Fibroblast of lung (primary cell): ENCODE measurements at regions not wholly inside any gene's neighbourhood (a gene's known extent, or its start where the extent isn't known, plus 50 kb on each side); places are given as distances from the start of the nearest gene placed in this dataset.

Experiments
- DNase-seq, 2 donors: peaks; one replicate each; pipeline versions ENCODE4 v3.0.0 to v3.0.0-alpha.2; 2010; ENCODE audit warnings: low read depth in 2 of 2
- H2AFZ ChIP-seq: 2 replicates; pipeline ENCODE4 v1.5.1; 2012; ENCODE audit warnings: low read length, control low read depth, inconsistent platforms
- H3K27ac ChIP-seq: 2 replicates; pipeline ENCODE4 v1.5.1; 2011; ENCODE audit warnings: low read length, control low read depth; ENCODE audit not compliant: insufficient read depth
- H3K27me3 ChIP-seq: 2 replicates; pipeline ENCODE4 v1.5.1; 2011; ENCODE audit warnings: mild to moderate bottlenecking, low read length; ENCODE audit not compliant: control insufficient read depth, insufficient read depth
- H3K36me3 ChIP-seq: 2 replicates; pipeline ENCODE4 v1.5.1; 2011; ENCODE audit warnings: low read length; ENCODE audit not compliant: control insufficient read depth, insufficient read depth
- H3K4me1 ChIP-seq: 2 replicates; pipeline ENCODE4 v1.5.1; 2011; ENCODE audit warnings: low read length; ENCODE audit not compliant: control insufficient read depth, insufficient read depth; ENCODE audit errors: extremely low read depth
- H3K4me2 ChIP-seq: 2 replicates; pipeline ENCODE4 v1.5.1; 2011; ENCODE audit warnings: low read length, control low read depth; ENCODE audit not compliant: insufficient read depth; ENCODE audit errors: extremely low read depth
- H3K4me3 ChIP-seq, 4 experiments: fragments of 200-600 bp in 1 of 4; sonication (generic) in 1 of 4; replicated peaks in 1 of 4; 2 replicates each; pipeline ENCODE4 v1.5.1; 2011 to 2016; ENCODE audit warnings: low read length in 4 of 4, low read depth in 3 of 4, mild to moderate bottlenecking in 3 of 4, control low read depth in 2 of 4, inconsistent platforms in 1 of 4, mixed read lengths in 1 of 4; ENCODE audit not compliant: insufficient read depth in 1 of 4; ENCODE audit errors: control extremely low read depth in 1 of 4
- H3K79me2 ChIP-seq: 2 replicates; pipeline ENCODE4 v1.5.1; 2012; ENCODE audit warnings: mild to moderate bottlenecking, low read length, inconsistent platforms; ENCODE audit not compliant: control insufficient read depth, insufficient read depth
- H3K9ac ChIP-seq: 2 replicates; pipeline ENCODE4 v1.5.1; 2011; ENCODE audit warnings: mild to moderate bottlenecking, low read length, control low read depth; ENCODE audit not compliant: insufficient read depth
- H3K9me3 ChIP-seq: 2 replicates; pipeline ENCODE4 v1.5.1; 2012; ENCODE audit warnings: low read depth, low read length; ENCODE audit not compliant: control insufficient read depth, insufficient read depth
- H4K20me1 ChIP-seq: 2 replicates; pipeline ENCODE4 v1.5.1; 2011; ENCODE audit warnings: low read length; ENCODE audit not compliant: control insufficient read depth, insufficient read depth; ENCODE audit errors: extremely low read depth
- EZH2 ChIP-seq: IDR thresholded peaks from 2 replicates; pipeline ENCODE4 v1.5.1; 2012; ENCODE audit warnings: low read length, control low read depth, mild to moderate bottlenecking; ENCODE audit errors: missing control alignments
- TF ChIP-seq, protein P1 (sequence below), 2 donors: IDR thresholded peaks in 1 of 2; conservative IDR thresholded peaks in 1 of 2; 1 replicate in 1 of 2; 2 replicates in 1 of 2; pipeline ENCODE4 v1.5.1; 2011 to 2012; ENCODE audit warnings: low read length in 2 of 2, control low read depth in 1 of 2, inconsistent platforms in 1 of 2, low read depth in 1 of 2, mild to moderate bottlenecking in 1 of 2

DNA sequence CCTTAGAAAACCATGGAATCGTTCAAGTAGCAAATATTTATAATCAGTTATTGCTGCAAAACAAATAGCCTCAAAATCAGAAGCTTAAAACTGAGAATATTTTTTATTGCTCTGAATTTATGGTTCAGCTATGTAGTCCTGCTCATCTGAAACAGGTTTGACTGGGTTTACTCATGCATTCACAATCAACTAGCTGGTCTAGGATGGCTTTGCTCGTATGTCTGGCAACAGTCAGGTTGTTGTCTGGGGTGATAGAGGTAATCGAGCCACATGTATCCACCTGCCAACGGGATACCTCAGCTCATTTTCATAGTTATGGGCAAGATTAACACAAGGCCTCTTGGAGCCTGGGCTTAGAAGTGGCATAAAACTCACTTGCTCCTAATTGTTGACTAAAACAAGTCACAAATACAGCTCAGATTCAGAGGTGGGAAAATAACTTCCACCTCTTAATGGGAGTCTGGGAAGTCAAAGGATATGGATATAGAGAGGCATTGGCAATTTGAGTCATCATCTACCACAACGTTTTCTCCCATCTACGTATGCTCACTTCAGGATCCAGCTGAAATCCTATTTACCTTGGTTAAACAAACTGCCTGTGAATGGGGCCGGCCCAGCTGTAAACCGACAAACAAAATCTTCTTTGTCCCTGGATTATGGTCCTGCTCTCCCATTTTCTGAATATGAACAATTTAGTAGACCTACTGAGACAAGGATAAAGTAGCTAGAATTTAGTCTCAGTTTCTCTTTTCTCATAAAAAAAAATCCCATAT is 54.5 kb upstream of the TENT5A start:
- no peak overlapping the region for H2AFZ ChIP-seq
- H3K4me3 ChIP-seq, result no peak overlapping the region
- H3K36me3 ChIP-seq, result no peaks in the 10 kb centered on the region
- H3K79me2 ChIP-seq, result no peaks in the 10 kb centered on the region
- H3K9ac ChIP-seq, result no peak overlapping the region
- DNase-seq, result no peak
- no peak overlapping the region for H3K4me2 ChIP-seq
- H3K4me1 ChIP-seq, result no peaks in the 10 kb centered on the region
- TF ChIP-seq EZH2, result no peak
- TF ChIP-seq, protein P1, sequence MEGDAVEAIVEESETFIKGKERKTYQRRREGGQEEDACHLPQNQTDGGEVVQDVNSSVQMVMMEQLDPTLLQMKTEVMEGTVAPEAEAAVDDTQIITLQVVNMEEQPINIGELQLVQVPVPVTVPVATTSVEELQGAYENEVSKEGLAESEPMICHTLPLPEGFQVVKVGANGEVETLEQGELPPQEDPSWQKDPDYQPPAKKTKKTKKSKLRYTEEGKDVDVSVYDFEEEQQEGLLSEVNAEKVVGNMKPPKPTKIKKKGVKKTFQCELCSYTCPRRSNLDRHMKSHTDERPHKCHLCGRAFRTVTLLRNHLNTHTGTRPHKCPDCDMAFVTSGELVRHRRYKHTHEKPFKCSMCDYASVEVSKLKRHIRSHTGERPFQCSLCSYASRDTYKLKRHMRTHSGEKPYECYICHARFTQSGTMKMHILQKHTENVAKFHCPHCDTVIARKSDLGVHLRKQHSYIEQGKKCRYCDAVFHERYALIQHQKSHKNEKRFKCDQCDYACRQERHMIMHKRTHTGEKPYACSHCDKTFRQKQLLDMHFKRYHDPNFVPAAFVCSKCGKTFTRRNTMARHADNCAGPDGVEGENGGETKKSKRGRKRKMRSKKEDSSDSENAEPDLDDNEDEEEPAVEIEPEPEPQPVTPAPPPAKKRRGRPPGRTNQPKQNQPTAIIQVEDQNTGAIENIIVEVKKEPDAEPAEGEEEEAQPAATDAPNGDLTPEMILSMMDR (conservative IDR thresholded peaks at IDR 0.05 in 1 of 2, IDR thresholded peaks at IDR 0.05 in 1 of 2; ENCODE audit: low read depth in 1 of 2, low read length in 2 of 2), result no peak
- H3K27ac ChIP-seq, result no peak overlapping the region
- H3K9me3 ChIP-seq, result no peaks in the 10 kb centered on the region
- no peaks in the 10 kb centered on the region for H3K27me3 ChIP-seq
- no peaks in the 10 kb centered on the region for H4K20me1 ChIP-seq

DNA sequence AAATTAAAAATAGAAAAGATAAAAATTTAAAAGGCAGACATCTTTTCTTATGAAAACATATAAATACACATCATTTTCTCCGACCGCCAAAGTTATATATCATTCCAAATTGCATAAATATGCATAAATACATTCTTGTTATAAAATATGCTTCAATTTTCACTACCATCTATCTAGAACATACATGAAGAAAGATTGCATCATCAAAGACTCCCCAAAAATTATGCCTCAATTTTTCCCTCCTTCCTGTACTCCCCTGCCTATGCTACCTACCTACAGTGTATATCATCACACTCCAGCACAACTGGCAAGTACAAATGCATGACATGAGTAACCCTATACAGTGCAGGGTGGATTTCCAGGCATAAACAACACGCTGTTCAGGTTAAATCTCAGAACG is 49.9 kb upstream of the TENT5A start:
- DNase-seq, result no peak
- H3K9me3 ChIP-seq, result no peaks in the 10 kb centered on the region
- H2AFZ ChIP-seq, result no peak overlapping the region
- no peak overlapping the region for H3K4me2 ChIP-seq
- no peaks in the 10 kb centered on the region for H3K4me1 ChIP-seq
- no peak overlapping the region for H3K4me3 ChIP-seq
- no peaks in the 10 kb centered on the region for H3K79me2 ChIP-seq
- no peak overlapping the region for H3K9ac ChIP-seq
- no peak for TF ChIP-seq EZH2
- TF ChIP-seq, protein P1 (conservative IDR thresholded peaks at IDR 0.05 in 1 of 2, IDR thresholded peaks at IDR 0.05 in 1 of 2; ENCODE audit: low read depth in 1 of 2, low read length in 2 of 2), result no peak
- no peak overlapping the region for H3K27ac ChIP-seq
- no peaks in the 10 kb centered on the region for H3K36me3 ChIP-seq
- H4K20me1 ChIP-seq, result no peaks in the 10 kb centered on the region
- no peaks in the 10 kb centered on the region for H3K27me3 ChIP-seq
